Gastrocnemius medialis (tissue), 4 donors: ENCODE measurements at regions not wholly inside any gene's neighbourhood (a gene's known extent, or its start where the extent isn't known, plus 50 kb on each side); places are given as distances from the start of the nearest gene placed in this dataset.

Experiments
- POLR2A ChIP-seq, 2 donors: fragments of 450-650 bp; IDR thresholded peaks; one replicate each; pipeline ENCODE4 v1.6.1; 2017; ENCODE audit warnings: antibody characterized with exemption in 2 of 2, mild to moderate bottlenecking in 2 of 2, moderate library complexity in 2 of 2
- TF ChIP-seq, protein P1 (sequence below), 5 experiments: fragments of 450-650 bp in 3 of 5; fragments of 200-600 bp in 2 of 5; sonication (generic) in 2 of 5; IDR thresholded peaks in 4 of 5; conservative IDR thresholded peaks in 1 of 5; 1 replicate in 4 of 5; 2 replicates in 1 of 5; pipeline ENCODE4 v1.5.1; 2016 to 2019; ENCODE audit warnings: antibody characterized with exemption in 5 of 5, mild to moderate bottlenecking in 3 of 5, moderate library complexity in 3 of 5

DNA sequence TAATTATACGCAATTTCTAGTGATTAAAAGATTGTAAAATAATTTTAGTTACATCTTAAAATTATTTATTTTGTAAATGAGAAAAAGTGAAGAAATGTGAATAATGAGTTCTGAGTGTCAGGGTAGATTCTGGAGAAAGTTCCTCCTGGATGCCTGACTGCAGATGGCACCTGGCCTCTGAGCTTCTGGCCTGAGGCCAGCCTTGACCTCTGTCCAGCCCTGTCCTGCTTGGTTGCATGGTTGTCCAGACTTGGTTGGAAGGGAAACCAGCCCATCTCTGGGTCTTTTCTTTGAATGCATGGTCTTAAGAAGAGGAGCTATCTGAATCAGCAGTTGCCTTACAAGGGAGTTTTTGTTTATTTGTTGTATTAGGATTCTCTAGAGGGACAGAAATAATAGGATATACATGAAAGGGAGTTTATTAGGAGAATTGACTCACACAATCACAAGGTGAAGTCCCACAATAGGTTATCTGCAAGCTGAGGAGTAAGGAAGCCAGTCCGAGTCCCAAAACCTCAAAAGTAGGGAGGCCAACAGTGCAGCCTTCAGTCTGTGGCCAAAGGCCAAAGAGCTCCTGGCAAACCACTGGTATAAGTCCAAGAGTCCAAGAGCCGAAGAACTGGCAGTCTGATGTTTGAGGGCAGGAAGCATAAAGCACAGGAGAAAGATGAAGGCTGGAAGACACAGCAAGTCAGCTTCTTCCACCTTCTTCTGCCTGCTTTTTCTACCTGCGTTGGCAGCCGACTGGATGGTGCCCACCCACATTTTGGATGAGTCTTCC lies 385.8 kb downstream of the ZNF536 start:
- TF ChIP-seq POLR2A (IDR thresholded peaks at IDR 0.05) = no peak
- TF ChIP-seq, protein P1, sequence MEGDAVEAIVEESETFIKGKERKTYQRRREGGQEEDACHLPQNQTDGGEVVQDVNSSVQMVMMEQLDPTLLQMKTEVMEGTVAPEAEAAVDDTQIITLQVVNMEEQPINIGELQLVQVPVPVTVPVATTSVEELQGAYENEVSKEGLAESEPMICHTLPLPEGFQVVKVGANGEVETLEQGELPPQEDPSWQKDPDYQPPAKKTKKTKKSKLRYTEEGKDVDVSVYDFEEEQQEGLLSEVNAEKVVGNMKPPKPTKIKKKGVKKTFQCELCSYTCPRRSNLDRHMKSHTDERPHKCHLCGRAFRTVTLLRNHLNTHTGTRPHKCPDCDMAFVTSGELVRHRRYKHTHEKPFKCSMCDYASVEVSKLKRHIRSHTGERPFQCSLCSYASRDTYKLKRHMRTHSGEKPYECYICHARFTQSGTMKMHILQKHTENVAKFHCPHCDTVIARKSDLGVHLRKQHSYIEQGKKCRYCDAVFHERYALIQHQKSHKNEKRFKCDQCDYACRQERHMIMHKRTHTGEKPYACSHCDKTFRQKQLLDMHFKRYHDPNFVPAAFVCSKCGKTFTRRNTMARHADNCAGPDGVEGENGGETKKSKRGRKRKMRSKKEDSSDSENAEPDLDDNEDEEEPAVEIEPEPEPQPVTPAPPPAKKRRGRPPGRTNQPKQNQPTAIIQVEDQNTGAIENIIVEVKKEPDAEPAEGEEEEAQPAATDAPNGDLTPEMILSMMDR (IDR thresholded peaks at IDR 0.05 in 4 of 5, conservative IDR thresholded peaks at IDR 0.05 in 1 of 5) = no peak
